ENCODE measurements at regions not wholly inside any gene's neighbourhood (a gene's known extent, or its start where the extent isn't known, plus 50 kb on each side); places are given as distances from the start of the nearest gene placed in this dataset.

- TF ChIP-seq EP300 (IDR thresholded peaks at IDR 0.05) (no peak), POLR2A (IDR thresholded peaks at IDR 0.05; ENCODE audit: low read depth) (no peak), CTCF (IDR thresholded peaks at IDR 0.05) (no peak), POLR2AphosphoS5 (IDR thresholded peaks at IDR 0.05) (no peak)
Observed at GRCh38 chr2:13462464-13462863, 745.7 kb downstream of the TRIB2 start.
